Gastroesophageal sphincter (tissue), 3 donors: ENCODE measurements at regions not wholly inside any gene's neighbourhood (a gene's known extent, or its start where the extent isn't known, plus 50 kb on each side); places are given as distances from the start of the nearest gene placed in this dataset.

Experiments used
- CTCF ChIP-seq, 4 experiments: fragments of 200-600 bp in 2 of 4; fragments of 450-650 bp in 2 of 4; sonication (generic) in 1 of 4; IDR thresholded peaks; one replicate each; pipeline ENCODE4 v1.5.1; 2017 to 2019; ENCODE audit warnings: antibody characterized with exemption in 4 of 4, mild to moderate bottlenecking in 2 of 4, moderate library complexity in 2 of 4
- EP300 ChIP-seq: sonication (generic); formaldehyde crosslinking; IDR thresholded peaks from one replicate; pipeline ENCODE4 v1.6.1; 2017; ENCODE audit warnings: antibody characterized with exemption, mild to moderate bottlenecking
- POLR2A ChIP-seq, 2 donors: fragments of 450-650 bp; IDR thresholded peaks; one replicate each; pipeline ENCODE4 v1.6.1; 2017; ENCODE audit warnings: antibody characterized with exemption in 2 of 2, mild to moderate bottlenecking in 2 of 2, moderate library complexity in 1 of 2
- POLR2AphosphoS5 ChIP-seq: sonication (generic); formaldehyde crosslinking; IDR thresholded peaks from one replicate; pipeline ENCODE4 v1.6.1; 2017; ENCODE audit warnings: antibody characterized with exemption

- TF ChIP-seq POLR2A (IDR thresholded peaks at IDR 0.05) (no peak), CTCF (IDR thresholded peaks at IDR 0.05) (no peak), EP300 (no peak), POLR2AphosphoS5 (no peak)
These were observed 175.3 kb downstream of the SMC2 start for GRCh38 chr9:104269374-104269773.
